PC-9 (cell line): ENCODE measurements at regions not wholly inside any gene's neighbourhood (a gene's known extent, or its start where the extent isn't known, plus 50 kb on each side); places are given as distances from the start of the nearest gene placed in this dataset.

ENCODE experiments used
- BruUV-seq: library from RNA; stranded (reverse); fragments of 400-500 nt; replicated peaks from 2 replicates; lab custom pipeline; 2021; lab: Mats Ljungman, UMichigan
- CTCF ChIA-PET: fragments of 300-600 bp; sonication (Branson Sonifier 250); formaldehyde crosslinking; loops from one replicate; lab custom pipeline; 2022; ENCODE audit warnings: antibody characterized with exemption; lab: Charles Lee
- POLR2A ChIA-PET: fragments of 300-600 bp; sonication (Branson Sonifier 250); formaldehyde crosslinking; loops from one replicate; lab custom pipeline; 2022; ENCODE audit warnings: antibody characterized with exemption; ENCODE audit not compliant: unreplicated experiment; lab: Charles Lee
- DNase-seq, 2 experiments: peaks; one replicate each; pipeline versions ENCODE4 v3.0.0 to v3.0.0-alpha.2; 2015 to 2022; ENCODE audit warnings: mixed read lengths in 1 of 2
- H2AFZ ChIP-seq: fragments of 200-600 bp; sonication (generic); 2 replicates; pipeline ENCODE4 v1.8.1; 2017; ENCODE audit warnings: antibody characterized with exemption
- H3F3A ChIP-seq: fragments of 200-600 bp; sonication (generic); 2 replicates; pipeline ENCODE4 v1.8.1; 2017; ENCODE audit warnings: antibody characterized with exemption, mild to moderate bottlenecking, low read depth; ENCODE audit not compliant: insufficient read depth
- H3K27ac ChIP-seq: fragments of 200-600 bp; sonication (generic); 2 replicates; pipeline ENCODE4 v1.6.1; 2016; ENCODE audit warnings: mixed run types
- H3K27me3 ChIP-seq: fragments of 200-600 bp; sonication (generic); 2 replicates; pipeline ENCODE4 v1.6.1; 2016; ENCODE audit warnings: low read depth, mixed run types; ENCODE audit not compliant: insufficient read depth
- H3K36me3 ChIP-seq: fragments of 200-600 bp; sonication (generic); 2 replicates; pipeline ENCODE4 v1.6.1; 2016; ENCODE audit warnings: low read depth, mixed run types
- H3K4me1 ChIP-seq: fragments of 200-600 bp; sonication (generic); replicated peaks from 2 replicates; pipeline ENCODE4 v1.6.1; 2016; ENCODE audit warnings: mixed run types; ENCODE audit not compliant: insufficient read depth
- H3K4me2 ChIP-seq: fragments of 200-600 bp; sonication (generic); 2 replicates; pipeline ENCODE4 v1.6.1; 2017; ENCODE audit warnings: mixed run types
- H3K4me3 ChIP-seq: fragments of 200-600 bp; sonication (generic); 2 replicates; pipeline ENCODE4 v1.6.1; 2016; ENCODE audit warnings: mixed run types
- H3K79me2 ChIP-seq: fragments of 200-600 bp; sonication (generic); 2 replicates; pipeline ENCODE4 v1.6.1; 2017; ENCODE audit warnings: low read depth, mixed run types
- H3K9me2 ChIP-seq: fragments of 200-600 bp; sonication (generic); 2 replicates; pipeline ENCODE4 v1.8.1; 2017; ENCODE audit warnings: mild to moderate bottlenecking; ENCODE audit not compliant: insufficient read depth
- H3K9me3 ChIP-seq: fragments of 200-600 bp; sonication (generic); 2 replicates; pipeline ENCODE4 v1.8.1; 2016; ENCODE audit warnings: low read depth; ENCODE audit not compliant: insufficient read depth
- H4K20me1 ChIP-seq: fragments of 200-600 bp; sonication (generic); 2 replicates; pipeline ENCODE4 v1.8.1; 2017; ENCODE audit not compliant: insufficient read depth
- EZH2 ChIP-seq: fragments of 200-600 bp; sonication (generic); IDR thresholded peaks from 2 replicates; pipeline ENCODE4 v1.8.0; 2017; ENCODE audit warnings: antibody characterized with exemption, low read depth
- intact Hi-C: fragments of 100-400 bp; cut with micrococcal nuclease; formaldehyde crosslinking; loops from one replicate; pipeline ENCODE4 v1.10.0; 2022; ENCODE audit not compliant: unreplicated experiment
- TF ChIP-seq, protein P1 (sequence below): fragments of 200-600 bp; sonication (generic); conservative IDR thresholded peaks from 2 replicates; pipeline ENCODE4 v1.6.1; 2017; ENCODE audit warnings: mixed run types, antibody characterized with exemption, mild to moderate bottlenecking, moderate library complexity

DNA sequence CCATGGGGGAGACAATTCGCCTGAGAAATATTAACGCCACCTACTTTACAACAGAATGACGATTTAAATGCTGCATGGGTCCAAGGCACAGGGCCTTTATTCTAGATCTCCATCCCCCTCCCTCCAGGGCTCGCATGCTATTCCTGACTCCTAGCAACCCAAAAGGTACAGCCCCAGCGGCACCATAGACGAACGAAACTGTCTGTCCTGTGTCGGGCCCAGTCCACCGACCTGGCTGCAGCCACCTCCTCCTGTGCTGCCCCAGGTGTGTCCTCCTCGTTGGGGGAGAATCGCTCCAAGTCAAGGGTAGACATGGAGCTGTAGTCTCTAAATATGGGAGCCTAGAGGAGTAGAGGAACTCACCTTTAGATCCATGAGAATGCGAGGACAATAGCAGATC, 196.5 kb downstream of the TOMM20 start:
- no peak overlapping the region for H3K27ac ChIP-seq
- POLR2A ChIA-PET = no interaction called here
- no peak for TF ChIP-seq EZH2
- TF ChIP-seq, protein P1, sequence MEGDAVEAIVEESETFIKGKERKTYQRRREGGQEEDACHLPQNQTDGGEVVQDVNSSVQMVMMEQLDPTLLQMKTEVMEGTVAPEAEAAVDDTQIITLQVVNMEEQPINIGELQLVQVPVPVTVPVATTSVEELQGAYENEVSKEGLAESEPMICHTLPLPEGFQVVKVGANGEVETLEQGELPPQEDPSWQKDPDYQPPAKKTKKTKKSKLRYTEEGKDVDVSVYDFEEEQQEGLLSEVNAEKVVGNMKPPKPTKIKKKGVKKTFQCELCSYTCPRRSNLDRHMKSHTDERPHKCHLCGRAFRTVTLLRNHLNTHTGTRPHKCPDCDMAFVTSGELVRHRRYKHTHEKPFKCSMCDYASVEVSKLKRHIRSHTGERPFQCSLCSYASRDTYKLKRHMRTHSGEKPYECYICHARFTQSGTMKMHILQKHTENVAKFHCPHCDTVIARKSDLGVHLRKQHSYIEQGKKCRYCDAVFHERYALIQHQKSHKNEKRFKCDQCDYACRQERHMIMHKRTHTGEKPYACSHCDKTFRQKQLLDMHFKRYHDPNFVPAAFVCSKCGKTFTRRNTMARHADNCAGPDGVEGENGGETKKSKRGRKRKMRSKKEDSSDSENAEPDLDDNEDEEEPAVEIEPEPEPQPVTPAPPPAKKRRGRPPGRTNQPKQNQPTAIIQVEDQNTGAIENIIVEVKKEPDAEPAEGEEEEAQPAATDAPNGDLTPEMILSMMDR = no peak

DNA sequence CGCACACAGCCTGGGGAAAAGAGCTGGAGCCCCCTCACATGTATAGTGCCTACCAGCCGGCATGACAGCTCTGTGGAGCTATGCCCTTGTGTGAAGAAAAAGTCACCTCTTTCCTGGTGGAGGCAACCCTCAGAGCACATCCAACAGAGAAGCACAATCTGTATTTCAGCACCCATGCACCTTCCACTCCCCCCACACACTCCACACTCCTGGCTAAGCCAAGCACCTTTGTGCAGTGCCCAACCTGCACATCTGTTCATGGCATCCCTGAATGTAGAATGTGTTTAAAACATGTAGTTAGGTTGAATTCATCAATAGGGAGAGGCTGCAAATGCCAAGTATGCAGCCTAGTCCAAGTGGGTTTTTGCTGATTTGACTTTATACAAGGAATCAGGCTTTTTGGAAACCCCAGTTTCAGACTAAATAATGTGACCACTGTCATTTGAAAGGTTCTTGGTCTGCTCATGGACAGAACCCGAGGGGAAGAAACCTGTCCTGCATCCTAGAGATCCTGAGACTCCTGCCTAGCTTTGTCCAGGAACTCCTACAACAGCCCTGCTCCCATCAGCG, 197.1 kb downstream of the TOMM20 start:
- ChIA-PET POLR2A (no interaction called here), CTCF (no interaction called here)
- no peaks in the 10 kb centered on the region for H4K20me1 ChIP-seq
- H3K36me3 ChIP-seq = no peaks in the 10 kb centered on the region
- H3K27ac ChIP-seq = no peak overlapping the region
- TF ChIP-seq EZH2 = no peak
- TF ChIP-seq, protein P1 = no peak
- no peaks in the 10 kb centered on the region for H3K9me2 ChIP-seq
- H3F3A ChIP-seq = peaks cover 17% of the 10 kb centered on the region
- H3K4me3 ChIP-seq = no peak overlapping the region
- H3K4me1 ChIP-seq = peaks cover 38% of the 10 kb centered on the region
- H3K27me3 ChIP-seq = no peaks in the 10 kb centered on the region
- H3K4me2 ChIP-seq = no peak overlapping the region
- H2AFZ ChIP-seq = no peak overlapping the region
- no peaks in the 10 kb centered on the region for H3K9me3 ChIP-seq
- intact Hi-C loops = loop anchor here (1.0 kb wide), 1 partner anchor 12 kb away; no protein-coding TSS in a partner anchor
- no TSS peak for BruUV-seq
- no peak for DNase-seq
- H3K79me2 ChIP-seq = no peaks in the 10 kb centered on the region

More for the DNA sequence above, 196.5 kb downstream of the TOMM20 start:
- Histone ChIP-seq H3F3A (peaks cover 11% of the 10 kb centered on the region; the same call in 1 of the 2 replicates), H3K4me3 (no peak overlapping the region), H3K9me2 (no peaks in the 10 kb centered on the region), H3K4me1 (peaks cover 31% of the 10 kb centered on the region), H3K36me3 (no peaks in the 10 kb centered on the region), H3K79me2 (no peaks in the 10 kb centered on the region), H3K9me3 (no peaks in the 10 kb centered on the region), H3K4me2 (no peak overlapping the region), H2AFZ (no peak overlapping the region), H4K20me1 (no peaks in the 10 kb centered on the region), H3K27me3 (no peaks in the 10 kb centered on the region)
- intact Hi-C loops = no loop called here
- no peak for DNase-seq
- no TSS peak for BruUV-seq
- CTCF ChIA-PET = no interaction called here

DNA sequence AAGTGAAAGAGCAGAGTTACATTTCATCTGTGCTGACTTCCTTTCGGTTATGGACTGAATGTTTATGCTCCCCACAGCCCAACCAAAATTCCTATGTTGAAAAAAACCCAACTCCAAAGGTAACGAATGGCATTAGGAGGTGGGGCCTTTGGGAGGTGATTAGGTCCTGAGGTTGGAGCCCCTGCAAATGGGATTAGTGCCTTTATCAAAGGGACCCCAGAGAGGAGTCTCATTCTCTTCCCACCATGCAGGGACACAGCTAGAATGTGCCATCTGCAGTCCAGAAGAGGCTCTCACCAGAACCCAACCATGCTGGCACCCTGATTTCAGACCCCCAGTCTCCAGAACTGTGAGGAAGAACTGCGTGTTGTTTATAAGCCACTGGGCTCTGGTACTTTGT, 199.3 kb downstream of the TOMM20 start:
- POLR2A ChIA-PET = no interaction called here
- Histone ChIP-seq H4K20me1 (no peaks in the 10 kb centered on the region), H3K27ac (no peak overlapping the region), H3K36me3 (no peaks in the 10 kb centered on the region), H3F3A (peaks cover 36% of the 10 kb centered on the region), H3K9me3 (no peaks in the 10 kb centered on the region), H3K4me3 (no peak overlapping the region), H3K4me2 (no peak overlapping the region), H3K27me3 (no peaks in the 10 kb centered on the region), H2AFZ (no peak overlapping the region), H3K4me1 (peaks cover 51% of the 10 kb centered on the region), H3K79me2 (no peaks in the 10 kb centered on the region), H3K9me2 (no peaks in the 10 kb centered on the region)
- intact Hi-C loops = loop anchor here (5.0 kb wide), 1 partner anchor 157 kb away; no protein-coding TSS in a partner anchor
- TF ChIP-seq, protein P1 = no peak
- no peak for TF ChIP-seq EZH2
- DNase-seq = no peak
- CTCF ChIA-PET = interaction anchor here (0.6 kb wide), 1 partner anchor 266 kb away, joined by 5 read pairs; no protein-coding TSS in a partner anchor
- no TSS peak for BruUV-seq
